ENCODE measurements at regions not wholly inside any gene's neighbourhood (a gene's known extent, or its start where the extent isn't known, plus 50 kb on each side); places are given as distances from the start of the nearest gene placed in this dataset.

- Histone ChIP-seq H3K9me3 (ENCODE audit: control insufficient read depth in 4 of 4, insufficient read depth in 3 of 4, low read length in 3 of 4) (peaks cover 0 to 7% (median 0%) of the 10 kb centered on the region in 4 donors), H3K4me3 (no peak overlapping the region), H3K27ac (ENCODE audit: low read depth in 1 of 2, low read length in 1 of 2) (no peak overlapping the region), H3K4me1 (ENCODE audit: control insufficient read depth in 5 of 5, insufficient read depth in 5 of 5, low read length in 5 of 5) (peaks cover 0 to 1% (median 0%) of the 10 kb centered on the region in 5 donors), H3K36me3 (ENCODE audit: control insufficient read depth in 4 of 4, insufficient read depth in 4 of 4, low read length in 4 of 4) (no peaks in the 10 kb centered on the region), H3K9ac (ENCODE audit: insufficient read depth in 1 of 2, low read length in 2 of 2) (no peak overlapping the region), H3K27me3 (ENCODE audit: control insufficient read depth in 3 of 3, insufficient read depth in 3 of 3, low read length in 2 of 3) (no peaks in the 10 kb centered on the region)
- 93 to 97% methylated on average over 5 of the region's 5 CpGs for WGBS, 2 donors
- TF ChIP-seq CTCF (IDR thresholded peaks at IDR 0.05; ENCODE audit: control extremely low read depth, extremely low read depth), result no peak
- no peak for DNase-seq
- no peak for ATAC-seq (ENCODE audit: insufficient read depth, low FRiP score)
Observed at GRCh38 chr6:104356197-104356596, 503.5 kb downstream of the HACE1 start.

DNA sequence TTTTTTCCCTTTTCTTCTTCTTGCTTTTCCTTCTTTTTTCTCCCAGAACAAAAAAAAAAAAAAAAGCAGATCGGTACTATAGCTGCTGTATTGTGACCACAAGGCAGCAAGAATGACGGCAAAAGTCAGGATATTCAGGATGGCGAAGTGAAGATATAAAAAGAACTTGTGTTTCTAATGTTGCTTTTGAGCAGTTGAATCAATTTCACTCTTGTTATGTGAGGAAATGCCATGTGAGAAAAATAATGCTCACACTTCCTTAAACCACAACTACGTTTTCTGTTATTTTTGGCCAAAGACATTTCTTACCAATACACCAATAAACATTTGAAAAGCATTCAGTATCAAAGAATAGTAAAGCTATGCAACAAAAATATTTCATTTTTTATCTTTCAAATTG lies 510.5 kb downstream of the HACE1 start:
- Histone ChIP-seq H3K9ac (ENCODE audit: insufficient read depth in 1 of 2, low read length in 2 of 2) (no peak overlapping the region), H3K4me3 (no peak overlapping the region), H3K36me3 (ENCODE audit: control insufficient read depth in 4 of 4, insufficient read depth in 4 of 4, low read length in 4 of 4) (no peaks in the 10 kb centered on the region), H3K27me3 (ENCODE audit: control insufficient read depth in 3 of 3, insufficient read depth in 3 of 3, low read length in 2 of 3) (no peaks in the 10 kb centered on the region), H3K4me1 (ENCODE audit: control insufficient read depth in 5 of 5, insufficient read depth in 5 of 5, low read length in 5 of 5) (no peaks in the 10 kb centered on the region), H3K27ac (ENCODE audit: low read depth in 1 of 2, low read length in 1 of 2) (no peak overlapping the region), H3K9me3 (ENCODE audit: control insufficient read depth in 4 of 4, insufficient read depth in 3 of 4, low read length in 3 of 4) (peaks cover 0 to 5% (median 4%) of the 10 kb centered on the region in 4 donors)
- 47 to 57% methylated on average over 4 of the region's 4 CpGs for WGBS, 2 donors
- TF ChIP-seq CTCF (IDR thresholded peaks at IDR 0.05; ENCODE audit: control extremely low read depth, extremely low read depth), result no peak
- no peak for DNase-seq
- no peak for ATAC-seq (ENCODE audit: insufficient read depth, low FRiP score)

DNA sequence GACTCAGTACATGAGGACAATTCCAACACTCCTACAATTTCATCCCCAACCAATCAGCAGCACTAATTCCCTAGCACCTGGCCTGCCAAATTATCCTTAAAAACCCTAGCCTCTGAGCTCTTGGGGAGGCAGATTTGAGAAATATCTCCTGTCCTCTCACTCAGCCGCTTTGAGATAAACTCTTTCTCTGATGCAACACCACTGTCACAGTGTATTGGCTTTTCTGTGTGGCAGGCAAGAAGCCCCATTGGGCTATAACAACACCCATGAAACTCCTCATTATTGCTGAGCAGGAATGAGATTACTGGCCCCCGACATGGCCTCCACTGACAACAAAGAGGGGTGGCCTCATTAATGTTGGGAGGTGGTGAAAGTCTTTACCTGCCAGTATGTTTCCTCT lies 515.5 kb downstream of the HACE1 start:
- DNase-seq, result no peak
- Histone ChIP-seq H3K9ac (ENCODE audit: insufficient read depth in 1 of 2, low read length in 2 of 2) (no peak overlapping the region), H3K4me1 (ENCODE audit: control insufficient read depth in 5 of 5, insufficient read depth in 5 of 5, low read length in 5 of 5) (no peaks in the 10 kb centered on the region), H3K27ac (ENCODE audit: low read depth in 1 of 2, low read length in 1 of 2) (no peak overlapping the region), H3K9me3 (ENCODE audit: control insufficient read depth in 4 of 4, insufficient read depth in 3 of 4, low read length in 3 of 4) (peaks cover 0 to 7% (median 5%) of the 10 kb centered on the region in 4 donors), H3K4me3 (no peak overlapping the region), H3K27me3 (ENCODE audit: control insufficient read depth in 3 of 3, insufficient read depth in 3 of 3, low read length in 2 of 3) (no peaks in the 10 kb centered on the region), H3K36me3 (ENCODE audit: control insufficient read depth in 4 of 4, insufficient read depth in 4 of 4, low read length in 4 of 4) (no peaks in the 10 kb centered on the region)
- ATAC-seq (ENCODE audit: insufficient read depth, low FRiP score), result no peak
- 91 to 98% methylated on average over 2 of the region's 2 CpGs for WGBS, 2 donors
- no peak for TF ChIP-seq CTCF (IDR thresholded peaks at IDR 0.05; ENCODE audit: control extremely low read depth, extremely low read depth)

DNA sequence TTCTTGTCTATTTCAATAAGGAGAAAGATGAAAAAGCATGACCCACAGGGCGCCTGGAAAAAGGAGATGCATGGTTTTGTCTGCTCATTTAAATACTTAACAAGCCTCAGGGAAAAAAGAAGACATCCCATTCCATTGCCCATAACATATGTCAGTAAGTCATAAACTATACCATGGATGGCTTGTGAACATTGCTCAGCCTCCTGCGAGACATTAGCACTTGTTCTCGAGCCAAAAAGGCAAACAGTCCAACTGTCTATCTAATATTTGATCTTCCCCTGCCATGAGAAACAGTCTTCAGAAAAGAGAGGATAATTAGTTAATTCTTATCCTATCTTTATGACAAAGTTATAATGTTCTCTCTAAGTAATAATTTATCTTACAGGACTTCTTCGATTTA lies 527.4 kb downstream of the HACE1 start:
- DNase-seq, result no peak
- Histone ChIP-seq H3K9me3 (ENCODE audit: control insufficient read depth in 4 of 4, insufficient read depth in 3 of 4, low read length in 3 of 4) (no peaks in the 10 kb centered on the region), H3K4me1 (ENCODE audit: control insufficient read depth in 5 of 5, insufficient read depth in 5 of 5, low read length in 5 of 5) (no peaks in the 10 kb centered on the region), H3K9ac (ENCODE audit: insufficient read depth in 1 of 2, low read length in 2 of 2) (no peak overlapping the region), H3K4me3 (no peak overlapping the region), H3K36me3 (ENCODE audit: control insufficient read depth in 4 of 4, insufficient read depth in 4 of 4, low read length in 4 of 4) (no peaks in the 10 kb centered on the region), H3K27ac (ENCODE audit: low read depth in 1 of 2, low read length in 1 of 2) (no peak overlapping the region), H3K27me3 (ENCODE audit: control insufficient read depth in 3 of 3, insufficient read depth in 3 of 3, low read length in 2 of 3) (no peaks in the 10 kb centered on the region)
- no peak for TF ChIP-seq CTCF (IDR thresholded peaks at IDR 0.05; ENCODE audit: control extremely low read depth, extremely low read depth)
- ATAC-seq (ENCODE audit: insufficient read depth, low FRiP score), result no peak
- 57 to 66% methylated on average over 4 of the region's 4 CpGs for WGBS, 2 donors
